ENCODE measurements at regions not wholly inside any gene's neighbourhood (a gene's known extent, or its start where the extent isn't known, plus 50 kb on each side); places are given as distances from the start of the nearest gene placed in this dataset.
"Not testable (repeated sequence)": the region's sequence is repeated elsewhere in the genome, so short reads cannot be mapped to it uniquely, and the experiment has no call there.

GRCh38 chr19:31882709-31883108 is 462.7 kb upstream of the ZNF507 start:
- H3K56ac ChIP-seq (ENCODE audit: low read length) = no peak overlapping the region
- no peak overlapping the region for H3K27ac ChIP-seq (ENCODE audit: low read depth, low read length)
- no peak overlapping the region for H3K4ac ChIP-seq (ENCODE audit: low read depth, low read length)
- no peak overlapping the region for H2BK5ac ChIP-seq (ENCODE audit: low read length)
- H3K36me3 ChIP-seq (ENCODE audit: control insufficient read depth, insufficient read depth, low read length) = no peaks in the 10 kb centered on the region
- H3K27me3 ChIP-seq (ENCODE audit: insufficient read depth, low read length, poor library complexity) = no peaks in the 10 kb centered on the region
- DNase-seq = no peak
- H2AK5ac ChIP-seq (ENCODE audit: low read length) = no peak overlapping the region
- no peak overlapping the region for H3K23ac ChIP-seq (ENCODE audit: low read length)
- no peaks in the 10 kb centered on the region for H3K4me1 ChIP-seq (ENCODE audit: control insufficient read depth, low read depth, low read length)
- no peak overlapping the region for H2BK120ac ChIP-seq (ENCODE audit: low read depth, low read length)
- no peak overlapping the region for H3K4me3 ChIP-seq (ENCODE audit: low read length)
- H3K79me2 ChIP-seq (ENCODE audit: control insufficient read depth, insufficient read depth, low read length) = no peaks in the 10 kb centered on the region
- no peak overlapping the region for H3K18ac ChIP-seq (ENCODE audit: low read length)
- H3K9ac ChIP-seq (ENCODE audit: low read length) = no peak overlapping the region
- H3K4me2 ChIP-seq (ENCODE audit: low read length) = no peak overlapping the region
- WGBS (ENCODE audit: extremely low coverage, insufficient coverage, low lambda C conversion rate) = no CpG with 5 or more reads among the region's 2 CpGs
- H3K79me1 ChIP-seq (ENCODE audit: low read length) = no peaks in the 10 kb centered on the region
- H4K8ac ChIP-seq (ENCODE audit: low read depth, low read length) = no peak overlapping the region
- H4K5ac ChIP-seq (ENCODE audit: low read length) = no peak overlapping the region
- no peak overlapping the region for H2BK15ac ChIP-seq (replicated peaks; ENCODE audit: low read depth)

GRCh38 chr19:31883296-31883990 is 462.0 kb upstream of the ZNF507 start:
- Histone ChIP-seq H3K4ac (ENCODE audit: low read depth, low read length) (no peak overlapping the region), H3K4me2 (ENCODE audit: low read length) (no peak overlapping the region), H3K79me2 (ENCODE audit: control insufficient read depth, insufficient read depth, low read length) (no peaks in the 10 kb centered on the region), H2AK5ac (ENCODE audit: low read length) (no peak overlapping the region), H2BK5ac (ENCODE audit: low read length) (no peak overlapping the region), H4K8ac (ENCODE audit: low read depth, low read length) (no peak overlapping the region), H3K79me1 (ENCODE audit: low read length) (no peaks in the 10 kb centered on the region), H3K36me3 (ENCODE audit: control insufficient read depth, insufficient read depth, low read length) (no peaks in the 10 kb centered on the region), H4K5ac (ENCODE audit: low read length) (no peak overlapping the region), H3K56ac (ENCODE audit: low read length) (no peak overlapping the region), H3K9ac (ENCODE audit: low read length) (no peak overlapping the region), H3K4me3 (ENCODE audit: low read length) (no peak overlapping the region), H3K27ac (ENCODE audit: low read depth, low read length) (no peak overlapping the region), H3K18ac (ENCODE audit: low read length) (no peak overlapping the region), H2BK15ac (replicated peaks; ENCODE audit: low read depth) (no peak overlapping the region), H3K23ac (ENCODE audit: low read length) (no peak overlapping the region), H3K4me1 (ENCODE audit: control insufficient read depth, low read depth, low read length) (no peaks in the 10 kb centered on the region), H3K27me3 (ENCODE audit: insufficient read depth, low read length, poor library complexity) (no peaks in the 10 kb centered on the region), H2BK120ac (ENCODE audit: low read depth, low read length) (no peak overlapping the region)
- no peak for DNase-seq
- no CpG with 5 or more reads among the region's 17 CpGs for WGBS (ENCODE audit: extremely low coverage, insufficient coverage, low lambda C conversion rate)

DNA sequence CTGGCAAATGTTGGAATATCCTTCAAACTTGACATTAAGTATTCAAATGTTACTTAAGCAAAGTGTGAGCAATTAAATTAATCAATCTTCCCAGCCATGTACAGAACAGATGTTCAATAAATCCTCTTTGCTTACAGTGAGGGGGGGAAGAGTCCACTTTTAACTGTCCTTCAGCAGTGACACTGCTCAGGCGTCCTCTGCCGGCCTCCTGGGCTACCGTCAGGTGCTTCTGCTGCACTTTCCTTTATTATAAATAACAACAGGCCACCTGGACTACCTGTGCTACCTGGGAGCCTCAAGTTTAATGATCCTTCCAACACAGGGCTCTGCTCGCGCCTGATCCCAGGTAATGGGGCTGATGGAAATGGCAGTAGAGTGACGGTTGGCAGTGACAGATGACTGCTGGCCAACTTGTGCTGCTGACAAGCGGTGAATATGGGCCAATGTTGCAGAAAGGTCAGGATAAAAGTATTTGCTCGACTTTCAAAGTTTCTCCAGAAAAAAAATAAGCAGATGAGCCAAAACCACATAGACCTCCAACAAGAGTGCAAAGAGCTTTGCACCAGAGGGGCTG is 460.0 kb upstream of the ZNF507 start:
- no peak overlapping the region for H4K5ac ChIP-seq (ENCODE audit: low read length)
- no peaks in the 10 kb centered on the region for H3K79me2 ChIP-seq (ENCODE audit: control insufficient read depth, insufficient read depth, low read length)
- H3K56ac ChIP-seq (ENCODE audit: low read length) = no peak overlapping the region
- H2BK5ac ChIP-seq (ENCODE audit: low read length) = no peak overlapping the region
- no peak overlapping the region for H2BK15ac ChIP-seq (replicated peaks; ENCODE audit: low read depth)
- no CpG with 5 or more reads among the region's 8 CpGs for WGBS (ENCODE audit: extremely low coverage, insufficient coverage, low lambda C conversion rate)
- no peak overlapping the region for H2BK120ac ChIP-seq (ENCODE audit: low read depth, low read length)
- DNase-seq = no peak
- no peak overlapping the region for H3K4me2 ChIP-seq (ENCODE audit: low read length)
- no peak overlapping the region for H2AK5ac ChIP-seq (ENCODE audit: low read length)
- H3K27me3 ChIP-seq (ENCODE audit: insufficient read depth, low read length, poor library complexity) = no peaks in the 10 kb centered on the region
- H3K18ac ChIP-seq (ENCODE audit: low read length) = no peak overlapping the region
- H3K36me3 ChIP-seq (ENCODE audit: control insufficient read depth, insufficient read depth, low read length) = no peaks in the 10 kb centered on the region
- no peak overlapping the region for H3K4ac ChIP-seq (ENCODE audit: low read depth, low read length)
- H3K4me3 ChIP-seq (ENCODE audit: low read length) = no peak overlapping the region
- H3K79me1 ChIP-seq (ENCODE audit: low read length) = no peaks in the 10 kb centered on the region
- no peaks in the 10 kb centered on the region for H3K4me1 ChIP-seq (ENCODE audit: control insufficient read depth, low read depth, low read length)
- H3K9ac ChIP-seq (ENCODE audit: low read length) = no peak overlapping the region
- H3K23ac ChIP-seq (ENCODE audit: low read length) = no peak overlapping the region
- H3K27ac ChIP-seq (ENCODE audit: low read depth, low read length) = no peak overlapping the region
- H4K8ac ChIP-seq (ENCODE audit: low read depth, low read length) = no peak overlapping the region

GRCh38 chr19:31890230-31890629 is 455.2 kb upstream of the ZNF507 start:
- Histone ChIP-seq H3K27me3 (ENCODE audit: insufficient read depth, low read length, poor library complexity) (no peaks in the 10 kb centered on the region), H2AK5ac (ENCODE audit: low read length) (no peak overlapping the region), H3K23ac (ENCODE audit: low read length) (no peak overlapping the region), H3K56ac (ENCODE audit: low read length) (no peak overlapping the region), H3K79me1 (ENCODE audit: low read length) (no peaks in the 10 kb centered on the region), H3K18ac (ENCODE audit: low read length) (no peak overlapping the region), H4K8ac (ENCODE audit: low read depth, low read length) (no peak overlapping the region), H3K79me2 (ENCODE audit: control insufficient read depth, insufficient read depth, low read length) (no peaks in the 10 kb centered on the region), H2BK5ac (ENCODE audit: low read length) (no peak overlapping the region), H3K4ac (ENCODE audit: low read depth, low read length) (no peak overlapping the region), H4K5ac (ENCODE audit: low read length) (no peak overlapping the region), H2BK15ac (replicated peaks; ENCODE audit: low read depth) (no peak overlapping the region), H2BK120ac (ENCODE audit: low read depth, low read length) (no peak overlapping the region), H3K4me1 (ENCODE audit: control insufficient read depth, low read depth, low read length) (no peaks in the 10 kb centered on the region), H3K4me2 (ENCODE audit: low read length) (no peak overlapping the region), H3K4me3 (ENCODE audit: low read length) (no peak overlapping the region), H3K36me3 (ENCODE audit: control insufficient read depth, insufficient read depth, low read length) (no peaks in the 10 kb centered on the region), H3K9ac (ENCODE audit: low read length) (no peak overlapping the region), H3K27ac (ENCODE audit: low read depth, low read length) (no peak overlapping the region)
- DNase-seq = peak; percentile 46
- WGBS (ENCODE audit: extremely low coverage, insufficient coverage, low lambda C conversion rate) = no CpG with 5 or more reads among the region's 9 CpGs

- Histone ChIP-seq H3K27me3 (ENCODE audit: insufficient read depth, low read length, poor library complexity) (no peaks in the 10 kb centered on the region), H3K18ac (ENCODE audit: low read length) (no peak overlapping the region), H3K4ac (ENCODE audit: low read depth, low read length) (no peak overlapping the region), H4K5ac (ENCODE audit: low read length) (no peak overlapping the region), H3K23ac (ENCODE audit: low read length) (no peak overlapping the region), H3K27ac (ENCODE audit: low read depth, low read length) (no peak overlapping the region), H2AK5ac (ENCODE audit: low read length) (no peak overlapping the region), H3K4me3 (ENCODE audit: low read length) (no peak overlapping the region), H2BK5ac (ENCODE audit: low read length) (no peak overlapping the region), H3K79me2 (ENCODE audit: control insufficient read depth, insufficient read depth, low read length) (no peaks in the 10 kb centered on the region), H2BK120ac (ENCODE audit: low read depth, low read length) (no peak overlapping the region), H3K56ac (ENCODE audit: low read length) (no peak overlapping the region), H3K36me3 (ENCODE audit: control insufficient read depth, insufficient read depth, low read length) (no peaks in the 10 kb centered on the region), H3K4me1 (ENCODE audit: control insufficient read depth, low read depth, low read length) (no peaks in the 10 kb centered on the region), H4K8ac (ENCODE audit: low read depth, low read length) (no peak overlapping the region), H3K79me1 (ENCODE audit: low read length) (no peaks in the 10 kb centered on the region), H2BK15ac (replicated peaks; ENCODE audit: low read depth) (no peak overlapping the region), H3K4me2 (ENCODE audit: low read length) (no peak overlapping the region), H3K9ac (ENCODE audit: low read length) (no peak overlapping the region)
- no peak for DNase-seq
- WGBS (ENCODE audit: extremely low coverage, insufficient coverage, low lambda C conversion rate) = no CpG with 5 or more reads among the region's 2 CpGs
Observed at GRCh38 chr19:31892060-31892459, 453.4 kb upstream of the ZNF507 start.

DNA sequence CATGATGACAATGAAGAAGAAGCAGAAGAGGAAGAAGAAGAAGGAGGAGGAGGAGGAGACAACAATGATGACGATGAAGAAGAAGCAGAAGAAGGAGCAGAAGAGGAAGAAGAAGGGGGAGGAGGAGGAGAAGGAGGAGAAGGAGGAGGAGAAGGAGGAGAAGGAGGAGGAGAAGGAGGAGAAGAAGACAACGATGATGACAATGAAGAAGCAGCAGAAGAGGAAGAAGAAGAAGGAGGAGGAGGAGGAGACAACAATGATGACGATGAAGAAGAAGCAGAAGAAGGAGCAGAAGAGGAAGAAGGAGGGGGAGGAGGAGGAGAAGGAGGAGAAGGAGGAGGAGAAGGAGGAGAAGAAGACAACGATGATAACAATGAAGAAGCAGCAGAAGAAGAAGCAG is 451.9 kb upstream of the ZNF507 start:
- H2AK5ac ChIP-seq (ENCODE audit: low read length); H3K36me3 ChIP-seq (ENCODE audit: control insufficient read depth, insufficient read depth, low read length); H2BK120ac ChIP-seq (ENCODE audit: low read depth, low read length); H3K4ac ChIP-seq (ENCODE audit: low read depth, low read length); H3K4me1 ChIP-seq (ENCODE audit: control insufficient read depth, low read depth, low read length); H3K79me1 ChIP-seq (ENCODE audit: low read length); H2BK15ac ChIP-seq (replicated peaks; ENCODE audit: low read depth); H3K27ac ChIP-seq (ENCODE audit: low read depth, low read length); H4K8ac ChIP-seq (ENCODE audit: low read depth, low read length); H3K4me2 ChIP-seq (ENCODE audit: low read length); H3K27me3 ChIP-seq (ENCODE audit: insufficient read depth, low read length, poor library complexity); H3K56ac ChIP-seq (ENCODE audit: low read length); H3K23ac ChIP-seq (ENCODE audit: low read length); H2BK5ac ChIP-seq (ENCODE audit: low read length); H3K9ac ChIP-seq (ENCODE audit: low read length); H3K4me3 ChIP-seq (ENCODE audit: low read length); DNase-seq; H3K18ac ChIP-seq (ENCODE audit: low read length); H4K5ac ChIP-seq (ENCODE audit: low read length); H3K79me2 ChIP-seq (ENCODE audit: control insufficient read depth, insufficient read depth, low read length): not testable (repeated sequence)
- WGBS (ENCODE audit: extremely low coverage, insufficient coverage, low lambda C conversion rate) = no CpG with 5 or more reads among the region's 4 CpGs

Measured in mesendoderm (in vitro differentiated cells).